Mesodermal cell (in vitro differentiated cells): ENCODE measurements at regions not wholly inside any gene's neighbourhood (a gene's known extent, or its start where the extent isn't known, plus 50 kb on each side); places are given as distances from the start of the nearest gene placed in this dataset.
A peak's percentile ranks its signal among the peaks of the same experiment; 100 is the strongest.

Experiments used
- H3K27ac ChIP-seq: 2 replicates; pipeline ENCODE4 v1.7.0; 2013; ENCODE audit warnings: mild to moderate bottlenecking, low read depth, low read length, moderate library complexity; ENCODE audit not compliant: severe bottlenecking
- H3K36me3 ChIP-seq: 2 replicates; pipeline ENCODE4 v1.7.1; 2013; ENCODE audit warnings: mild to moderate bottlenecking, low read length, moderate library complexity; ENCODE audit not compliant: control insufficient read depth, insufficient read depth
- H3K4me1 ChIP-seq: one replicate; pipeline ENCODE4 v1.7.1; 2013; ENCODE audit warnings: mild to moderate bottlenecking, low read length; ENCODE audit not compliant: insufficient read depth, control insufficient read depth, poor library complexity, severe bottlenecking
- H3K4me3 ChIP-seq: 2 replicates; pipeline ENCODE4 v1.7.0; 2013; ENCODE audit warnings: low read length, control low read depth, mild to moderate bottlenecking; ENCODE audit not compliant: insufficient read depth, poor library complexity, severe bottlenecking; ENCODE audit errors: extremely low read depth
- H3K9me3 ChIP-seq: 2 replicates; pipeline ENCODE4 v1.7.1; 2013; ENCODE audit warnings: mild to moderate bottlenecking, low read length, moderate library complexity; ENCODE audit not compliant: control insufficient read depth
- WGBS, 2 experiments: methylation state at CpG; one replicate each; pipeline ENCODE4 v1.1.5; 2013; ENCODE audit warnings: missing lambda C conversion rate in 2 of 2; ENCODE audit not compliant: insufficient coverage in 2 of 2; 5-methylcytosine and 5-hydroxymethylcytosine counted together

DNA sequence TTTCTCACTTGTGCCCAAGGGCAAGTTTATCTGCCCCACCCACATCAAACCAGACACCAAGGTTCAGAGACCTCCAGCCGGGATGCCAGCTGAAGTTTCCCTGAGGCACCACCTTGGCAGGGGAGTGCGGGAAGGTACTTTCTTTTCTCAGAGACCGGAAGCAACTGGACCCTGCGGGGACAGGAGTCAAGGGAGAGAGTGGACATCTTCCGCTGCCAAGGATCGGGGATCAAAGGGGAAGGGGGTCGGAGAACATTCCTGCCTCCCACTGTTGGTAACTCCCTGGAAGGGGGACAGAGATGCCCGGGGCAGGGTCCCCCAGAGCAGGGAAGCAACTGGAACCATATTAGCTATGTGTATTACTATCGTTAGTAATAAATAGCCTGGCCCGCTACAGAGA, 161.8 kb downstream of the DICER1 start:
- no peaks in the 10 kb centered on the region for H3K4me1 ChIP-seq
- no peak overlapping the region for H3K27ac ChIP-seq
- H3K36me3 ChIP-seq = no peaks in the 10 kb centered on the region
- 82 to 87% methylated on average over 7 to 9 of the region's 10 CpGs for WGBS, 2 experiments
- H3K9me3 ChIP-seq = no peaks in the 10 kb centered on the region
- no peak overlapping the region for H3K4me3 ChIP-seq

DNA sequence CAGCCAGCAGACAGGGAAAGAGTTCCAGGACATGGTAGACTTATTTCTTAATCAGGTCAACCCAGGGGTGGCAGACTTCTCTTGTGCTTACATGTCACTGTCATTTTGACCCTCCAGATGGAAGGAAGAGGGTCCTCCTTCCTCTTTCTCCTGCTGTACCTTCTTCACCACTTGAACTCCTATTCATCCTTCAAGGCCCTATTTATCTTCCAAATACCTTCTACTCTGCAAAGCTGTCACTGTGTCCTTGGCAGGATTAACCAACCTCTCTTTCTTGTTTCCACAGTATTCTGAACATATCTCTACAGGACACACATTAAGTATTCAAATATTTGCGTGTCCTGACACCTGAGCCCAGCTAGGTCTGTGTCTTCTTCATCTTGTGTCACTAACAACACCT, 163.1 kb downstream of the DICER1 start:
- H3K9me3 ChIP-seq = no peaks in the 10 kb centered on the region
- H3K36me3 ChIP-seq = no peaks in the 10 kb centered on the region
- no peak overlapping the region for H3K4me3 ChIP-seq
- H3K4me1 ChIP-seq = no peaks in the 10 kb centered on the region
- 75 to 100% methylated on average over 1 of the region's 1 CpG for WGBS, 2 experiments
- no peak overlapping the region for H3K27ac ChIP-seq

DNA sequence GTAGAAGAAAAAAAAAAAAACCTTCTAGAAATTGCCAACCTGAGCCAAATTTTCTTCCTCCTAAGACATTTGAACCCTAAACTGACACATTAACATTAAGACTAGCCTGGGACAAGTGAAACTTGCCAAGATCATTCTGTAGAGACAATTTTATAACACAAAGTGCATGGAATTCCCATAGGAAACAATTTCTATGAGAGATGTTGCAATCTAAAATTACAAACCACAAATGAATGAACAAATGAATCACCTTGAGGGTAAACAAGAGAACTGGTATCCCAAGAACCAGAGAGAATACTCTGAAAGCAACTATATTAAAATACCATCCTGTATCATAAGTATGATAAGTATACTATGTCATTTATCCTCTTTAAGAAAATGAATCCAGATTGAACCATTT, 165.3 kb downstream of the DICER1 start:
- Histone ChIP-seq H3K4me3 (no peak overlapping the region), H3K9me3 (no peaks in the 10 kb centered on the region), H3K4me1 (no peaks in the 10 kb centered on the region), H3K36me3 (no peaks in the 10 kb centered on the region), H3K27ac (no peak overlapping the region)

GRCh38 chr14:94989946-94990345, 167.4 kb downstream of the DICER1 start:
- Histone ChIP-seq H3K4me1 (no peaks in the 10 kb centered on the region), H3K9me3 (no peaks in the 10 kb centered on the region), H3K36me3 (no peaks in the 10 kb centered on the region), H3K4me3 (no peak overlapping the region), H3K27ac (no peak overlapping the region)
- WGBS, 2 experiments = 71 to 74% methylated on average over 2 of the region's 3 CpGs

- Histone ChIP-seq H3K4me3 (no peak overlapping the region), H3K36me3 (no peaks in the 10 kb centered on the region), H3K27ac (no peak overlapping the region), H3K4me1 (no peaks in the 10 kb centered on the region), H3K9me3 (no peaks in the 10 kb centered on the region)
- 86 to 91% methylated on average over 2 to 3 of the region's 4 CpGs for WGBS, 2 experiments
Measured at GRCh38 chr14:94989417-94989816, 167.9 kb downstream of the DICER1 start.

GRCh38 chr14:94987409-94987808, 169.9 kb downstream of the DICER1 start:
- H3K36me3 ChIP-seq = no peaks in the 10 kb centered on the region
- no peaks in the 10 kb centered on the region for H3K4me1 ChIP-seq
- H3K27ac ChIP-seq = no peak overlapping the region
- no peaks in the 10 kb centered on the region for H3K9me3 ChIP-seq
- no peak overlapping the region for H3K4me3 ChIP-seq
- WGBS, 2 experiments = 100% methylated on average over 1 of the region's 2 CpGs

DNA sequence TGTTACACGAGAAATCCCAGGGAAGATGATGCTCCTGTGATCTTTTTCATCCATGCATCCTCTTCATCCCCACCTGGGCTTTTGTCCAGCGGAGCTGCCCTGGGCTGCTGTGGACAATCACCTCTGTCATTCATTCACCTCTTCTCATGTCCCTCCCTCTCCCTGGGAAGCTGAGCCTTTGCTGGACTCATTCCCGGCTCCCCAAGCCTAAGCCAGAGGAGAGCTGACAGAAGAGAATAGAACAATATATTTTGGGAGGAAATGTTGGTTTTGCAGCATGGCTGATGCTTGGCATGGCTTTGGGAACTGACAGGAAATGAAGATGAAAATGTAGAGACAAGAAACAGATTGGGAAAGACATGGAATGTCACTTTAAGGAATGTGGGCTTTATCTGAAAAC, 177.4 kb downstream of the DICER1 start:
- H3K27ac ChIP-seq = no peak overlapping the region

DNA sequence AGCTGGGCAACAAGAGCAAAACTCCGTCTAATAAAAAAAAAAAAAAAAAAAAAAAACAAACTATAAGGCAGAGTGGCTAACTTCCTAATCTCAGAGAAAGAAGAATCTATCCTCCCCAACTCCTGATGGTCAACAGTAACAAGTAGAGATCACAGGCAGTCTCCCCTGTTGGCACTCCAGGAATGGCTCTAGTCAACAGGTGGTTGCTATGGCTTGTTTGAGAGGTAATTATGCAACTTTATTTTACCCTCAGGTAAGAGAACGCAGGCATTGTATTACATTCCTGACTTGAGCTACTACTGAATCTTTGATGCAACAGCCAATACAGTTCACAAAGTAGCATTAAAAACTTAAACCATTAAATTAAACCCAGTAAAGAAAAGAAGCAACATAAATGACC, 180.3 kb downstream of the DICER1 start:
- 80 to 100% methylated on average over 1 of the region's 2 CpGs for WGBS, 2 experiments
- Histone ChIP-seq H3K27ac (no peak overlapping the region), H3K4me1 (no peaks in the 10 kb centered on the region)

More for the DNA sequence above, 177.4 kb downstream of the DICER1 start:
- Histone ChIP-seq H3K4me1 (no peaks in the 10 kb centered on the region), H3K4me3 (no peak overlapping the region), H3K9me3 (no peaks in the 10 kb centered on the region), H3K36me3 (no peaks in the 10 kb centered on the region)
- WGBS, 2 experiments = 82 to 90% methylated on average over 2 to 3 of the region's 3 CpGs

GRCh38 chr14:94975366-94975765, 182.0 kb downstream of the DICER1 start:
- Histone ChIP-seq H3K36me3 (no peaks in the 10 kb centered on the region), H3K9me3 (no peaks in the 10 kb centered on the region), H3K27ac (no peak overlapping the region), H3K4me1 (no peaks in the 10 kb centered on the region), H3K4me3 (no peak overlapping the region)
- 88% methylated on average over 1 of the region's 1 CpG for WGBS, 2 experiments

More for the DNA sequence above, 180.3 kb downstream of the DICER1 start:
- Histone ChIP-seq H3K4me3 (no peak overlapping the region), H3K9me3 (no peaks in the 10 kb centered on the region), H3K36me3 (no peaks in the 10 kb centered on the region)

DNA sequence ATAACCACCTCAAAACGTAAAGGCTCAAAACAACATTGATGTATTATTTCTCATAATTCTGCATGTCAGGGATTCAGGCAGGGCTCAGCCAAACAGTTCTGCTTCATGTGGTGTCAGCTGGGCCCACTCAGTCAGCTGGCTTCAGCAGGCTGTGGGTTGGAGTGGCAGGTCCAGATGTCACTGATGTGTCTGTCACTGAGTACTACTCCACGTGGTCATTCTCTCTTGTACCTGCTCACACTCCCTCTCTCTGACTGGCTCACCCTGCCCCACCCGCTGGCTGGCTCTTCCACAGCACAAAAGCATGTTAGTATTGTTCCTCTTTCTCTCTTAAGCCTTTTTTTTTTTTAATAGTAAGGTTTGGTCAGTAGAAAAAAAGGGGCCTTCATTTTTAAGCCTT, 182.4 kb downstream of the DICER1 start:
- WGBS, 2 experiments = 0 to 86% methylated on average over 1 of the region's 3 CpGs
- H3K9me3 ChIP-seq = no peaks in the 10 kb centered on the region

GRCh38 chr14:94974422-94974821, 182.9 kb downstream of the DICER1 start:
- WGBS, 2 experiments = no CpG with 5 or more reads among the region's 2 CpGs
- Histone ChIP-seq H3K4me3 (no peak overlapping the region), H3K27ac (no peak overlapping the region), H3K9me3 (no peaks in the 10 kb centered on the region), H3K4me1 (no peaks in the 10 kb centered on the region), H3K36me3 (no peaks in the 10 kb centered on the region)

More for the DNA sequence above, 182.4 kb downstream of the DICER1 start:
- Histone ChIP-seq H3K4me3 (no peak overlapping the region), H3K36me3 (no peaks in the 10 kb centered on the region), H3K4me1 (no peaks in the 10 kb centered on the region), H3K27ac (no peak overlapping the region)

DNA sequence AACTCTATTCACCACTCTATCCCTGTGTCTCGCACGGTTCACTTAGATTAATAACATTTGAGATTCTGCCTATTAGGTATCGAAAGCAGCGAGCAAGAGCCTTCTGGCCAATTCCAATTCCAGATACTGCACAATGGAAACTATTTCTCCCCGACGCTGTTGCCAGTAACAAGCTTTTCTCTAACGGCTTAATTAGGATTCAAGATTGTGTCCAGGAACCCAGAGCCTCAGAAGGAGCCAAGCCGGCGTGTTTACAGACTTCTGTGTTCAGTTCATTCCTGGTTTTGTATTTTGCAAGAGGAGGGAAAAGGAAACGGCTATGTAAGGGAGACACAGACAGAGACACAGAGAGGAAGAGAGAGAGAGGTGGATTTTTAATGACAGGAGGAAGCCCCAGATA, 185.6 kb downstream of the DICER1 start:
- Histone ChIP-seq H3K4me1 (no peaks in the 10 kb centered on the region), H3K4me3 (no peak overlapping the region), H3K27ac (peak overlapping the region; percentile 29), H3K36me3 (no peaks in the 10 kb centered on the region), H3K9me3 (no peaks in the 10 kb centered on the region)
- 92 to 96% methylated on average over 10 of the region's 10 CpGs for WGBS, 2 experiments
